Vagina (tissue), 2 donors: ENCODE measurements at regions not wholly inside any gene's neighbourhood (a gene's known extent, or its start where the extent isn't known, plus 50 kb on each side); places are given as distances from the start of the nearest gene placed in this dataset.

ENCODE experiments used
- DNase-seq, 2 donors: peaks; one replicate each; pipeline ENCODE4 v3.0.0-alpha.2; 2017; ENCODE audit errors: extremely low spot score in 2 of 2
- H3K27ac ChIP-seq: fragments of 200-600 bp; sonication (generic); one replicate; pipeline ENCODE4 v1.5.1; 2019
- H3K27me3 ChIP-seq: fragments of 200-600 bp; sonication (generic); one replicate; pipeline ENCODE4 v1.5.1; 2019
- H3K36me3 ChIP-seq, 2 donors: fragments of 200-600 bp; sonication (generic); one replicate each; pipeline ENCODE4 v1.5.1; 2017 to 2019
- H3K4me1 ChIP-seq: fragments of 200-600 bp; sonication (generic); one replicate; pipeline ENCODE4 v1.5.1; 2019
- H3K4me3 ChIP-seq, 2 donors: fragments of 200-600 bp; sonication (generic); 1 replicate in 1 of 2; 2 replicates in 1 of 2; pipeline ENCODE4 v1.5.1; 2016 to 2019
- H3K9me3 ChIP-seq: fragments of 200-600 bp; sonication (generic); one replicate; pipeline ENCODE4 v1.5.1; 2019
- POLR2A ChIP-seq, 2 donors: fragments of 450-650 bp; IDR thresholded peaks; one replicate each; pipeline ENCODE4 v1.6.1; 2017; ENCODE audit warnings: antibody characterized with exemption in 2 of 2, mild to moderate bottlenecking in 2 of 2, moderate library complexity in 2 of 2
- POLR2AphosphoS5 ChIP-seq, 2 donors: sonication (generic); formaldehyde crosslinking; IDR thresholded peaks; one replicate each; pipeline ENCODE4 v1.9.0; 2017; ENCODE audit warnings: antibody characterized with exemption in 2 of 2, mild to moderate bottlenecking in 2 of 2, low read depth in 1 of 2; ENCODE audit not compliant: insufficient read depth in 1 of 2
- intact Hi-C: fragments of 100-400 bp; cut with DNase I; formaldehyde crosslinking; loops from one replicate; pipeline ENCODE4 v1.15.1; 2023
- TF ChIP-seq, protein P1 (sequence below), 3 experiments: fragments of 450-650 bp in 2 of 3; fragments of 200-600 bp in 1 of 3; sonication (generic) in 1 of 3; IDR thresholded peaks; one replicate each; pipeline ENCODE4 v1.5.1; 2017 to 2019; ENCODE audit warnings: antibody characterized with exemption in 3 of 3, mild to moderate bottlenecking in 2 of 3, moderate library complexity in 2 of 3

DNA sequence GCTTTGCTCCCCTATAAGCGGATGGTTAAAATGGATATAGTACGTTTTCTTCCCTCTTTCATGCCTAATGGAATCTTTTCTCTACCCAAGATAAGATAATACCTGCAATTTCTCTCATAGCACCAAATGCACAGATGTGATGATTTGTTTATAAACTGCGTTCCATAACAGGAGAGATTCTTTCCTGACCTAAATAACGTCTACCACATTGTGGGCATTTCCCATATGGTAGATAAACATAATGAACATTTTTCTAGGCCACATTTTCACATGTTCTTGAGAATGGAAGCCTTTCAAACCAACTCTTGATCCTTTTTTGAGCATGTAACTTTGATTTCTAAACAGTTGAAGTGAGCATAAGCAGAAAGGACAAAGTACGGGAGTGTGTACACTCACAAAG is 448.5 kb downstream of the CSNK1G3 start:
- intact Hi-C loops: no loop called here
- no peak overlapping the region for H3K27ac ChIP-seq
- no peak overlapping the region for H3K4me3 ChIP-seq
- no peaks in the 10 kb centered on the region for H3K9me3 ChIP-seq
- H3K36me3 ChIP-seq: no peaks in the 10 kb centered on the region
- no peak for DNase-seq
- no peaks in the 10 kb centered on the region for H3K27me3 ChIP-seq
- H3K4me1 ChIP-seq: no peaks in the 10 kb centered on the region
- TF ChIP-seq, protein P1, sequence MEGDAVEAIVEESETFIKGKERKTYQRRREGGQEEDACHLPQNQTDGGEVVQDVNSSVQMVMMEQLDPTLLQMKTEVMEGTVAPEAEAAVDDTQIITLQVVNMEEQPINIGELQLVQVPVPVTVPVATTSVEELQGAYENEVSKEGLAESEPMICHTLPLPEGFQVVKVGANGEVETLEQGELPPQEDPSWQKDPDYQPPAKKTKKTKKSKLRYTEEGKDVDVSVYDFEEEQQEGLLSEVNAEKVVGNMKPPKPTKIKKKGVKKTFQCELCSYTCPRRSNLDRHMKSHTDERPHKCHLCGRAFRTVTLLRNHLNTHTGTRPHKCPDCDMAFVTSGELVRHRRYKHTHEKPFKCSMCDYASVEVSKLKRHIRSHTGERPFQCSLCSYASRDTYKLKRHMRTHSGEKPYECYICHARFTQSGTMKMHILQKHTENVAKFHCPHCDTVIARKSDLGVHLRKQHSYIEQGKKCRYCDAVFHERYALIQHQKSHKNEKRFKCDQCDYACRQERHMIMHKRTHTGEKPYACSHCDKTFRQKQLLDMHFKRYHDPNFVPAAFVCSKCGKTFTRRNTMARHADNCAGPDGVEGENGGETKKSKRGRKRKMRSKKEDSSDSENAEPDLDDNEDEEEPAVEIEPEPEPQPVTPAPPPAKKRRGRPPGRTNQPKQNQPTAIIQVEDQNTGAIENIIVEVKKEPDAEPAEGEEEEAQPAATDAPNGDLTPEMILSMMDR (IDR thresholded peaks at IDR 0.05): no peak
- TF ChIP-seq POLR2AphosphoS5 (IDR thresholded peaks at IDR 0.05; ENCODE audit: insufficient read depth in 1 of 2, low read depth in 1 of 2): no peak
- no peak for TF ChIP-seq POLR2A (IDR thresholded peaks at IDR 0.05)

DNA sequence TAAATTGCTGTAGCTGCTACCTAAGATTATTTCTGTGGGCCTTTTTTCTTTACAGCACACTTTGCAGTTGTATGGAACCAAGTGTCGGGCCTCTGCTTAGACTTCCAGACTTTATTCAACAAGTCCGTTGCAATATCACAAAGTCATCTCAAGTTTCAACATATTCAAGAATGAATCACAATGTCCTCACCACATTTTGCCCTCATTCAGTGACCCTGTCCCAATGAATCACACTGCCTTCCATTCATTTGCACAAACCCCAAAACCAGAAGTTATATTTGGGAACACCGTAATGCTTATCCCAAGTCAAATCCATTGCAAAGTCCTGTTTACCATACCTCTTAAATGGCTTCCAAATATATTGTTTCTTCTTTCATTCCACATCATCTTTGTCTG is 439.6 kb downstream of the CSNK1G3 start:
- Histone ChIP-seq H3K27ac (no peak overlapping the region), H3K4me3 (no peak overlapping the region)
- TF ChIP-seq POLR2A (IDR thresholded peaks at IDR 0.05) (no peak), POLR2AphosphoS5 (IDR thresholded peaks at IDR 0.05; ENCODE audit: insufficient read depth in 1 of 2, low read depth in 1 of 2) (no peak)
- TF ChIP-seq, protein P1 (IDR thresholded peaks at IDR 0.05): no peak

DNA sequence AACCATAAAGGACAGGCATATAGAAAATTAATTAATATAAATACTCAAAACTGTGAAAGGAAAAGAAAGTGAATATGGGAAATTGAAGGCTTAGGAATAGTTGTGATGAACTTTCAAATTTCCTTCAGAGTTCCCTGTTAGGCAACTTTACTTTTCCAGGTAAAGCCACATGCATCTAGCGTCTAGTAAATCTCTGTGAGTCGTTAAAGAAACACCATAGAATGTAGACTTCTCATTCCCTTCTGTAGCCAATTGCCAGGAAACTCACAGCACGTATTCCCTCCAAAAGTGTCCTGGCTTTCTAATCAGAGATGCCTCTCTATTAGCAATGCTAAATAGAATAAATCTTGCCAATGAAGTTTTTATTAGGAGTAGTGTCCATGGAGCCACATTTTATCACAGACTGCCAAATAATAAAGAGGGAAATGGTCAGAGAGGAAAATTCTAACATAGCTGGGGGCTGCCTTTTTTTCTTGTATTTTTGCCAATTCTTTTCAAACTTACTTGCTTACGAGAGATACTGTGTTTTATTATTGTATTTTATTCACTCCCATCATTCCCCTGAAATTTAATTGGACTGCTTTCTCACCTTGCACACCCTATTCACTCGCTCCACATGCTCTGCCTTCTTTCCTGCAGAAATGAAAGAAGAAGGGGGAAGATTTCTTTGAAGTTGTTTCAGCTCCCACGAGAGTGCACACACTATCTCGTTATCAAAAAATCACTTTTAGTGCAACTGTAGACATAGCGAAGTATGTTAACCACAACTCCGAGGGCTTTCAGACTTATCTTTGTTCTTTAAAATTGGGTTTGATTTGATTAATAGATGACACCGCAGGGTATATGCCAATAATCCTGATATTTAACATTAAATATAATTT is 439.0 kb downstream of the CSNK1G3 start:
- intact Hi-C loops: no loop called here
- H3K4me1 ChIP-seq: no peaks in the 10 kb centered on the region
- no peak for DNase-seq
- H3K27me3 ChIP-seq: no peaks in the 10 kb centered on the region
- H3K27ac ChIP-seq: no peak overlapping the region
- no peak overlapping the region for H3K4me3 ChIP-seq
- TF ChIP-seq POLR2A (IDR thresholded peaks at IDR 0.05) (no peak), POLR2AphosphoS5 (IDR thresholded peaks at IDR 0.05; ENCODE audit: insufficient read depth in 1 of 2, low read depth in 1 of 2) (no peak)
- TF ChIP-seq, protein P1 (IDR thresholded peaks at IDR 0.05): no peak
- H3K9me3 ChIP-seq: no peaks in the 10 kb centered on the region
- H3K36me3 ChIP-seq: no peaks in the 10 kb centered on the region

More for the DNA sequence above, 439.6 kb downstream of the CSNK1G3 start:
- Histone ChIP-seq H3K4me1 (no peaks in the 10 kb centered on the region), H3K36me3 (no peaks in the 10 kb centered on the region), H3K9me3 (no peaks in the 10 kb centered on the region), H3K27me3 (no peaks in the 10 kb centered on the region)
- intact Hi-C loops: no loop called here
- no peak for DNase-seq

DNA sequence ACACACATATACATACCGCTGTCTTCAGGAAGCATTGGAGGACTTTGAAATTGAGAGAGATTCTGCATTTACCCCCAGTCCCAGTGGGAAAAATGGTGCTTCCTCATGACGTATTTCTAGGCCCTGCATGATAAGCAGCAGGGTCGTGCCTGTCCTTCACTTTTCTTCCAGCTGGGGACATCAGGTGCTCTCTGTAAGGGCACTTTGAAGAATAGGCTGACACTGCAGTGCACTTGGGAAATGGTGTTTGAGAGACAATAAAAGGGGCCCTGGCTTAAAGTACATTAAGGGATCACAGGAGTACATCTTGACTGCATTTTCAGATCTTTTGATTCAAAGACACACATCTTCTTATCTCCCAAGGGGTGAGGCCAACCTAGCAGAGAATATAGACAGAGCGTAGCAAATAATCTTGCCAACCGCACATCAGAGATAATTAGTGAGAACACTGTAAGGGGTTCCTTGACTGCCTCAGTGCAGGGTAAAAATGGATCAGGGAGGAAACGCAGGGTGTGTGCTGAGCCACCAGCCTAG is 437.9 kb downstream of the CSNK1G3 start:
- H3K27ac ChIP-seq: no peak overlapping the region
- H3K4me1 ChIP-seq: no peaks in the 10 kb centered on the region
- no peaks in the 10 kb centered on the region for H3K27me3 ChIP-seq
- H3K9me3 ChIP-seq: no peaks in the 10 kb centered on the region
- DNase-seq: no peak
- no peak overlapping the region for H3K4me3 ChIP-seq
- intact Hi-C loops: no loop called here
- no peak for TF ChIP-seq POLR2A (IDR thresholded peaks at IDR 0.05)
- TF ChIP-seq, protein P1 (IDR thresholded peaks at IDR 0.05): no peak
- TF ChIP-seq POLR2AphosphoS5 (IDR thresholded peaks at IDR 0.05; ENCODE audit: insufficient read depth in 1 of 2, low read depth in 1 of 2): no peak
- no peaks in the 10 kb centered on the region for H3K36me3 ChIP-seq
